Caco-2 (cell line): ENCODE measurements at regions not wholly inside any gene's neighbourhood (a gene's known extent, or its start where the extent isn't known, plus 50 kb on each side); places are given as distances from the start of the nearest gene placed in this dataset.
A peak's percentile ranks its signal among the peaks of the same experiment; 100 is the strongest.

Experiments
- BruUV-seq: library from RNA; stranded (reverse); fragments of 400-500 nt; replicated peaks from 2 replicates; lab custom pipeline; 2021; lab: Mats Ljungman, UMichigan
- CTCF ChIA-PET: fragments of 300-600 bp; sonication (Branson Sonifier 250); formaldehyde crosslinking; loops from one replicate; lab custom pipeline; 2022; ENCODE audit warnings: antibody characterized with exemption; lab: Charles Lee
- POLR2A ChIA-PET: fragments of 300-600 bp; sonication (Branson Sonifier 250); formaldehyde crosslinking; loops from one replicate; lab custom pipeline; 2022; ENCODE audit warnings: antibody characterized with exemption; lab: Charles Lee
- DNase-seq, 2 experiments: peaks; one replicate each; pipeline versions ENCODE4 v3.0.0 to v3.0.0-alpha.2; 2020 to 2022
- H3K27me3 ChIP-seq: replicated peaks from 2 replicates; pipeline ENCODE4 v1.6.0; 2011; ENCODE audit warnings: low read length; ENCODE audit not compliant: control insufficient read depth, insufficient read depth
- H3K36me3 ChIP-seq: 2 replicates; pipeline ENCODE4 v1.5.1; 2011; ENCODE audit warnings: low read length; ENCODE audit not compliant: control insufficient read depth, insufficient read depth
- H3K4me1 ChIP-seq: fragments of 250-450 bp; sonication (Bioruptor Pico); 2 replicates; pipeline ENCODE4 v1.5.1; 2020; ENCODE audit warnings: mild to moderate bottlenecking
- H3K4me3 ChIP-seq: 2 replicates; pipeline ENCODE4 v1.5.1; 2011; ENCODE audit warnings: low read depth, mild to moderate bottlenecking, control low read depth, low read length
- H3K9me3 ChIP-seq: fragments of 250-450 bp; sonication (Bioruptor Pico); 2 replicates; pipeline ENCODE4 v1.5.1; 2020; ENCODE audit warnings: mild to moderate bottlenecking, moderate library complexity
- H3K27ac Mint-ChIP-seq: one replicate; pipeline ENCODE4 v1.8.0; 2022; ENCODE audit warnings: mixed read lengths; ENCODE audit not compliant: unreplicated experiment
- H3K27me3 Mint-ChIP-seq: one replicate; pipeline ENCODE4 v1.8.0; 2022; ENCODE audit warnings: mixed read lengths; ENCODE audit not compliant: insufficient read depth, unreplicated experiment
- H3K36me3 Mint-ChIP-seq: one replicate; pipeline ENCODE4 v1.8.0; 2022; ENCODE audit warnings: mild to moderate bottlenecking, mixed read lengths; ENCODE audit not compliant: insufficient read depth, unreplicated experiment
- H3K4me1 Mint-ChIP-seq: one replicate; pipeline ENCODE4 v1.8.0; 2022; ENCODE audit warnings: low read depth, mixed read lengths; ENCODE audit not compliant: unreplicated experiment
- H3K4me3 Mint-ChIP-seq: one replicate; pipeline ENCODE4 v1.8.0; 2022; ENCODE audit warnings: mild to moderate bottlenecking, moderate library complexity, mixed read lengths; ENCODE audit not compliant: unreplicated experiment
- H3K9me3 Mint-ChIP-seq: one replicate; pipeline ENCODE4 v1.8.0; 2022; ENCODE audit warnings: mixed read lengths; ENCODE audit not compliant: unreplicated experiment
- intact Hi-C: fragments of 100-400 bp; cut with micrococcal nuclease; formaldehyde crosslinking; loops from one replicate; pipeline ENCODE4 v1.10.0; 2022; ENCODE audit not compliant: unreplicated experiment
- TF ChIP-seq, protein P1 (sequence below), 2 experiments: fragments of 200-600 bp in 1 of 2; IDR thresholded peaks; 1 replicate in 1 of 2; 2 replicates in 1 of 2; pipeline versions ENCODE4 v1.5.1 to v1.8.0; 2011 to 2022; ENCODE audit warnings: antibody characterized with exemption in 1 of 2, control low read depth in 1 of 2, inconsistent platforms in 1 of 2, low read depth in 1 of 2, low read length in 1 of 2, mild to moderate bottlenecking in 1 of 2, moderate library complexity in 1 of 2; ENCODE audit not compliant: insufficient read depth in 1 of 2, severe bottlenecking in 1 of 2, unreplicated experiment in 1 of 2

DNA sequence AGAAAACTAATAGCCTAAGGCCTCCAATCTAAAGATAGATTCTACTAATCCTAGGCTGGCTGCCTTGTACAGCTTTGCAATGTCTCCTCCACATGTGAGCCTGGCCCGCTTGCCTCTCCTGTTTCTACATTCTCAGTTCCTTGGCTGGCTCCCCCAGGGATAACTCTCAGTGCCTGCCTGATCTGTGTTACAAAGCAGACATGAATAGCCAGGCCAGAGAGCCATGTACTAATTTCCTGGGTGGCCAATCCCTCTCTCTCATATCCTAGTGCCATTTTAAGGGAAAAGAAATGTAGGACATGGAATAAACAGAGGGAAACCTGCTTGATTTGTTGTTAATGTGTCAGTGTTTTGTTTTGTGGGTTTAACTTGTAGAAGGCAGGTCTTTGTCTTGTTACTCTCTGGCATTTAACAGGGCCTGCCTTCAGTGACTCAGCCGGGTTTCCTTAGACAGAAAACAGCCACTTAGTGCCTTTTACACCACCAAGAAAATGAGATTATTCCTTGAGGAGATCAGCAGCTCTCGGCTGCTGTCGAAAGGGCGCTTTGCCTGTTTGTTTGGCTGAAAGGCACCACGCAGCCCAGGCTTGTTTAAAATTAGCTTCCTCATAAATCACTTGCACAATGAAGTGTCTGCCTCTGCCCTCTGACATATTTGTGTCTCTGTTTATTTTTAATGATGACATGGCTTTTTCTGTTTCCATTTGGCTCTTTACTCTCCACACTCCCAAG, 702.7 kb downstream of the MAFB start:
- no peaks in the 10 kb centered on the region for H3K9me3 Mint-ChIP-seq
- no peak overlapping the region for H3K4me3 ChIP-seq
- H3K4me1 Mint-ChIP-seq = no peaks in the 10 kb centered on the region
- H3K9me3 ChIP-seq = no peaks in the 10 kb centered on the region
- ChIA-PET CTCF (no interaction called here), POLR2A (no interaction called here)
- no peaks in the 10 kb centered on the region for H3K27me3 Mint-ChIP-seq
- no peaks in the 10 kb centered on the region for H3K27me3 ChIP-seq
- no peak for DNase-seq
- TF ChIP-seq, protein P1, sequence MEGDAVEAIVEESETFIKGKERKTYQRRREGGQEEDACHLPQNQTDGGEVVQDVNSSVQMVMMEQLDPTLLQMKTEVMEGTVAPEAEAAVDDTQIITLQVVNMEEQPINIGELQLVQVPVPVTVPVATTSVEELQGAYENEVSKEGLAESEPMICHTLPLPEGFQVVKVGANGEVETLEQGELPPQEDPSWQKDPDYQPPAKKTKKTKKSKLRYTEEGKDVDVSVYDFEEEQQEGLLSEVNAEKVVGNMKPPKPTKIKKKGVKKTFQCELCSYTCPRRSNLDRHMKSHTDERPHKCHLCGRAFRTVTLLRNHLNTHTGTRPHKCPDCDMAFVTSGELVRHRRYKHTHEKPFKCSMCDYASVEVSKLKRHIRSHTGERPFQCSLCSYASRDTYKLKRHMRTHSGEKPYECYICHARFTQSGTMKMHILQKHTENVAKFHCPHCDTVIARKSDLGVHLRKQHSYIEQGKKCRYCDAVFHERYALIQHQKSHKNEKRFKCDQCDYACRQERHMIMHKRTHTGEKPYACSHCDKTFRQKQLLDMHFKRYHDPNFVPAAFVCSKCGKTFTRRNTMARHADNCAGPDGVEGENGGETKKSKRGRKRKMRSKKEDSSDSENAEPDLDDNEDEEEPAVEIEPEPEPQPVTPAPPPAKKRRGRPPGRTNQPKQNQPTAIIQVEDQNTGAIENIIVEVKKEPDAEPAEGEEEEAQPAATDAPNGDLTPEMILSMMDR (IDR thresholded peaks at IDR 0.05; ENCODE audit: insufficient read depth in 1 of 2, low read depth in 1 of 2, low read length in 1 of 2, severe bottlenecking in 1 of 2, unreplicated experiment in 1 of 2) = no peak
- BruUV-seq = no TSS peak
- intact Hi-C loops = no loop called here
- no peak overlapping the region for H3K4me3 Mint-ChIP-seq
- no peaks in the 10 kb centered on the region for H3K36me3 ChIP-seq
- no peaks in the 10 kb centered on the region for H3K36me3 Mint-ChIP-seq
- peaks cover 8% of the 10 kb centered on the region for H3K4me1 ChIP-seq
- no peak overlapping the region for H3K27ac Mint-ChIP-seq

DNA sequence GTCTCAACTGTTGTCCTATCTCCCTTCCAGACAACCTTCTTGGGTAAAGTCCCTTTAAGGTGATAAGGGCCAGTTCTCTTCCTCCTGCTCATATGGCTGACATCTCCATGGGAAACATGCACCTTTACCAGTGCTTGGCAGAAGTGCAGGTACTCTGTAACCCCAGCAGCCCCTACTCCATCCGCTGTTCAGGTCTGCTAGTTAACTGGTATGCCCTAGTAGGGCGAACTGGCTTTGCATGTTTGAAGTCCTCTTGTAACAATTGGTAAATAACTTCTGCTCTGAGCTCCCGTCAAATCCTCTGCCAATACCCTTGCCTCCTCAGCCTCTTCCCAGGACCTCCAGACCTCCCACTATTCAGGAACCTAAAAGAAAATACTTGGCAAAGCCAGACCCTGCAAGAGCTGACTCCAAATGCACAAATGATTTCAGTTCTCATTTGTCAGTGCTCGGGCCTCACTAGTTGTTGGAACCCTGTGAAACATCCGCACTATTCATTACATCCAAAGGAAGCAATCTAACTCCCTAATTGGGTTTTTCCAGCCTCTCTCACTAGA, 703.7 kb downstream of the MAFB start:
- no peak for DNase-seq
- no peaks in the 10 kb centered on the region for H3K27me3 Mint-ChIP-seq
- H3K4me1 Mint-ChIP-seq = no peaks in the 10 kb centered on the region
- no TSS peak for BruUV-seq
- no peaks in the 10 kb centered on the region for H3K9me3 Mint-ChIP-seq
- TF ChIP-seq, protein P1 (IDR thresholded peaks at IDR 0.05; ENCODE audit: insufficient read depth in 1 of 2, low read depth in 1 of 2, low read length in 1 of 2, severe bottlenecking in 1 of 2, unreplicated experiment in 1 of 2) = no peak
- CTCF ChIA-PET = no interaction called here
- intact Hi-C loops = no loop called here
- H3K36me3 Mint-ChIP-seq = no peaks in the 10 kb centered on the region
- no peaks in the 10 kb centered on the region for H3K9me3 ChIP-seq
- H3K4me1 ChIP-seq = peaks cover 8% of the 10 kb centered on the region
- H3K27me3 ChIP-seq = no peaks in the 10 kb centered on the region
- H3K36me3 ChIP-seq = no peaks in the 10 kb centered on the region
- H3K4me3 ChIP-seq = no peak overlapping the region
- no peak overlapping the region for H3K27ac Mint-ChIP-seq
- POLR2A ChIA-PET = no interaction called here
- H3K4me3 Mint-ChIP-seq = no peak overlapping the region

DNA sequence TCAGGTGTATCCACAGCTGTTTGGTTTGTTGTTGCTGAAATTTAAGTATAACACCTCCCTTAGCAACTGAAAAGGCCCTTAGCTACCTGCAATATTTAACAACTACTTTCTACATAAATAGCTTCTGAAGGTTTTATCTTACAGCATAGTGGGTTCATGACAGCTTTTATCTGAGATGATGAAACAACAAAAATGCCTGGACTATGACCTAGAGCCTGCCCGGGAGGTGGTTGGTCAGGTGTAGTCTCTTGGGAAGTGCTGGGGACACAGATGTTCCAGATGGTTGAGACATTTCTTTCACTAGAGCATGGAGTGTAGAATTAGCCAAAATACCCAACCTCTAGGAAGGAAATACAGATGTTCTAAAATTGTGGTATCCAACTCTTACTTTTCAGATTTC, 705.4 kb downstream of the MAFB start:
- Mint-ChIP-seq H3K27ac (no peak overlapping the region), H3K36me3 (no peaks in the 10 kb centered on the region), H3K4me3 (no peak overlapping the region), H3K9me3 (no peaks in the 10 kb centered on the region), H3K27me3 (no peaks in the 10 kb centered on the region), H3K4me1 (no peaks in the 10 kb centered on the region)
- Histone ChIP-seq H3K9me3 (no peaks in the 10 kb centered on the region), H3K36me3 (no peaks in the 10 kb centered on the region), H3K4me1 (peaks cover 8% of the 10 kb centered on the region), H3K27me3 (no peaks in the 10 kb centered on the region), H3K4me3 (no peak overlapping the region)
- intact Hi-C loops = no loop called here
- peak in 1 of 2 experiments; percentile 40 for DNase-seq
- POLR2A ChIA-PET = no interaction called here
- TF ChIP-seq, protein P1 (IDR thresholded peaks at IDR 0.05; ENCODE audit: insufficient read depth in 1 of 2, low read depth in 1 of 2, low read length in 1 of 2, severe bottlenecking in 1 of 2, unreplicated experiment in 1 of 2) = no peak
- CTCF ChIA-PET = no interaction called here
- no TSS peak for BruUV-seq
